GM12878 (cell line): ENCODE measurements at regions not wholly inside any gene's neighbourhood (a gene's known extent, or its start where the extent isn't known, plus 50 kb on each side); places are given as distances from the start of the nearest gene placed in this dataset.

Experiments used
- ATAC-seq: fragments of 200-7000 bp; cut with Tn5 transposase; 3 replicates; pipeline ENCODE4 v1.9.1; 2020; ENCODE audit warnings: mild to moderate bottlenecking, moderate library complexity
- BruUV-seq: library from RNA; stranded (reverse); fragments of 400-500 nt; replicated peaks from 2 replicates; lab custom pipeline; 2021; lab: Mats Ljungman, UMichigan
- CTCF ChIA-PET: fragments of 300-600 bp; sonication (Branson Sonifier 250); formaldehyde crosslinking; extraction: SDS; loops from one replicate; lab custom pipeline; 2021; ENCODE audit warnings: inconsistent platforms; lab: Yijun Ruan, JAX
- POLR2A ChIA-PET: fragments of 350-600 bp; formaldehyde crosslinking; extraction: SDS; loops from one replicate; lab custom pipeline; 2021; ENCODE audit warnings: inconsistent platforms; lab: Charles Lee
- RAD21 ChIA-PET: fragments of 300-600 bp; sonication (Branson Sonifier 250); formaldehyde crosslinking; loops from one replicate; lab custom pipeline; 2023; ENCODE audit warnings: antibody characterized with exemption; ENCODE audit not compliant: unreplicated experiment; lab: Charles Lee
- SMC1A ChIA-PET: fragments of 300-600 bp; sonication (Branson Sonifier 250); formaldehyde crosslinking; loops from one replicate; lab custom pipeline; 2023; ENCODE audit not compliant: unreplicated experiment, uncharacterized antibody; lab: Charles Lee
- DNase-seq: peaks from one replicate; pipeline ENCODE4 v3.0.0-alpha.2; 2011; ENCODE audit warnings: low read depth, low spot score
- FAIRE-seq: peaks from 3 replicates; lab custom pipeline; 2011; peaks lifted over from hg19 to GRCh38; lab: Jason Lieb, UNC
- H2AFZ ChIP-seq: 2 replicates; pipeline ENCODE4 v1.6.0; 2011; ENCODE audit warnings: low read depth, low read length, control low read depth; ENCODE audit not compliant: control insufficient read depth
- H3K27ac ChIP-seq: 2 replicates; pipeline ENCODE4 v1.5.1; 2011; ENCODE audit warnings: control low read depth; ENCODE audit not compliant: control insufficient read depth, insufficient read depth
- H3K27me3 ChIP-seq, 2 experiments: replicated peaks in 1 of 2; 2 replicates each; pipeline versions ENCODE4 v1.6.0 to v1.6.1; 2011; ENCODE audit warnings: low read length in 1 of 2; ENCODE audit not compliant: control insufficient read depth in 2 of 2, insufficient read depth in 2 of 2
- H3K36me3 ChIP-seq, 2 experiments: 2 replicates each; pipeline ENCODE4 v1.5.1; 2011; ENCODE audit warnings: low read length in 1 of 2; ENCODE audit not compliant: control insufficient read depth in 2 of 2, insufficient read depth in 2 of 2
- H3K4me1 ChIP-seq: 2 replicates; pipeline ENCODE4 v1.6.1; 2011; ENCODE audit warnings: mild to moderate bottlenecking, low read length, moderate library complexity, mixed read lengths; ENCODE audit not compliant: control insufficient read depth, insufficient read depth
- H3K4me2 ChIP-seq: 2 replicates; pipeline ENCODE4 v1.6.0; 2011; ENCODE audit warnings: control low read depth; ENCODE audit not compliant: control insufficient read depth, insufficient read depth
- H3K4me3 ChIP-seq: fragments of 200-600 bp; sonication (generic); 2 replicates; pipeline ENCODE4 v1.5.1; 2016
- H3K79me2 ChIP-seq: 2 replicates; pipeline ENCODE4 v1.6.0; 2011; ENCODE audit warnings: low read length; ENCODE audit not compliant: control insufficient read depth, insufficient read depth
- H3K9ac ChIP-seq: 2 replicates; pipeline ENCODE4 v1.8.0; 2011; ENCODE audit warnings: low read length, control low read depth, mixed read lengths; ENCODE audit not compliant: control insufficient read depth, insufficient read depth
- H3K9me3 ChIP-seq: replicated peaks from 3 replicates; pipeline ENCODE4 v1.5.1; 2011; ENCODE audit warnings: mild to moderate bottlenecking, low read length; ENCODE audit not compliant: control insufficient read depth, insufficient read depth
- H4K20me1 ChIP-seq: 2 replicates; pipeline ENCODE4 v1.6.0; 2011; ENCODE audit not compliant: control insufficient read depth, insufficient read depth
- BCLAF1 ChIP-seq: fragments of 450-650 bp; IDR thresholded peaks from 2 replicates; pipeline ENCODE4 v1.6.1; 2017; ENCODE audit warnings: antibody characterized with exemption, mild to moderate bottlenecking, moderate library complexity
- CBFB ChIP-seq: IDR thresholded peaks from 2 replicates; pipeline ENCODE4 v1.6.1; 2016; ENCODE audit warnings: antibody characterized with exemption, low read depth
- CREM ChIP-seq: IDR thresholded peaks from 2 replicates; pipeline ENCODE4 v1.6.1; 2014; ENCODE audit warnings: antibody characterized with exemption, low read depth
- FOS ChIP-seq: IDR thresholded peaks from 3 replicates; pipeline ENCODE4 v1.6.1; 2011; ENCODE audit warnings: borderline replicate concordance; ENCODE audit not compliant: insufficient read length; ENCODE audit errors: extremely low read depth
- NFYA ChIP-seq: IDR thresholded peaks from 2 replicates; pipeline ENCODE4 v1.6.1; 2011; ENCODE audit warnings: low read depth, mild to moderate bottlenecking, low read length, improper control_type of control experiment, borderline replicate concordance
- NR2C2 ChIP-seq: IDR thresholded peaks from 2 replicates; pipeline ENCODE4 v1.6.1; 2011; ENCODE audit warnings: borderline replicate concordance, low read depth; ENCODE audit not compliant: control insufficient read depth, insufficient read length
- PKNOX1 ChIP-seq: fragments of 450-650 bp; IDR thresholded peaks from 2 replicates; pipeline ENCODE4 v1.6.1; 2016; ENCODE audit warnings: mild to moderate bottlenecking
- RBBP5 ChIP-seq: fragments of 200-600 bp; sonication (generic); conservative IDR thresholded peaks from 2 replicates; pipeline ENCODE4 v1.6.1; 2016
- TCF7 ChIP-seq: IDR thresholded peaks from 2 replicates; pipeline ENCODE4 v1.6.1; 2014; ENCODE audit warnings: antibody characterized with exemption, borderline replicate concordance
- in situ Hi-C: fragments of 300-500 bp; cut with MboI; formaldehyde crosslinking; loops from 9 replicates; pipeline ENCODE4 v1.14.3; 2018; ENCODE audit warnings: mixed read lengths
- intact Hi-C: fragments of 100-400 bp; cut with micrococcal nuclease; formaldehyde crosslinking; loops from one replicate; pipeline ENCODE4 v1.14.2; 2022; ENCODE audit not compliant: unreplicated experiment
- TF ChIP-seq, protein P1 (sequence below): IDR thresholded peaks from 2 replicates; pipeline ENCODE4 v1.6.1; 2011; ENCODE audit warnings: borderline replicate concordance, low read depth, mild to moderate bottlenecking, moderate library complexity, mixed read lengths, low read length; ENCODE audit not compliant: insufficient read depth; ENCODE audit errors: extremely low read length
- TF ChIP-seq, protein P2 (sequence below): fragments of 450-650 bp; IDR thresholded peaks from 2 replicates; pipeline ENCODE4 v1.6.1; 2016; ENCODE audit warnings: mild to moderate bottlenecking, moderate library complexity, borderline replicate concordance

DNA sequence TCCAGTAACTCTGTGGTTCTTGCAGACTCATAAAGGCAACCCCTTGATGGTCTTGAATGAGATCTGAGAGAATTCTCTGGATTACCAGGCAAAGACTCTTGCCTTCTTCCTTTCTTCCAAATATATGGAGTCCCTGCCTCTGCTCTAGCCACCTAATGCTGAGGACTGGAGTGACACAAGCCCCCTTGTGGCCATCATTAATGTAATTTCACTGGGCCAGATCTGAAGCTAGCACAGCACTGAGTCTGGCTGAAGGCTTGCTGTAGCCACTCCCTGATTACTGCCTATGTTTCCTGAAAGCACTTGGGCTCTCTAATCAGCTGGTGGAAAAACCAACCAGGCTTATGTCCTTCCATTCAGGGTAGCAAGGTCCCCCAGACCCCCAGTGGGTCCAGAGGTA lies 559.3 kb upstream of the IRAK1BP1 start:
- Histone ChIP-seq H4K20me1 (no peaks in the 10 kb centered on the region), H3K27ac (no peak overlapping the region), H3K36me3 (no peaks in the 10 kb centered on the region), H3K9ac (no peak overlapping the region), H3K4me3 (no peak overlapping the region), H2AFZ (no peak overlapping the region), H3K9me3 (no peaks in the 10 kb centered on the region), H3K27me3 (no peaks in the 10 kb centered on the region), H3K4me2 (no peak overlapping the region), H3K79me2 (no peaks in the 10 kb centered on the region), H3K4me1 (no peaks in the 10 kb centered on the region)
- no TSS peak for BruUV-seq
- TF ChIP-seq NFYA, result no peak
- TF ChIP-seq PKNOX1, result no peak
- TF ChIP-seq, protein P1, sequence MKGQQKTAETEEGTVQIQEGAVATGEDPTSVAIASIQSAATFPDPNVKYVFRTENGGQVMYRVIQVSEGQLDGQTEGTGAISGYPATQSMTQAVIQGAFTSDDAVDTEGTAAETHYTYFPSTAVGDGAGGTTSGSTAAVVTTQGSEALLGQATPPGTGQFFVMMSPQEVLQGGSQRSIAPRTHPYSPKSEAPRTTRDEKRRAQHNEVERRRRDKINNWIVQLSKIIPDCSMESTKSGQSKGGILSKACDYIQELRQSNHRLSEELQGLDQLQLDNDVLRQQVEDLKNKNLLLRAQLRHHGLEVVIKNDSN, result no peak
- no peak for TF ChIP-seq NR2C2
- TF ChIP-seq BCLAF1, result no peak
- no peak for TF ChIP-seq FOS
- TF ChIP-seq CREM, result no peak
- TF ChIP-seq, protein P2, sequence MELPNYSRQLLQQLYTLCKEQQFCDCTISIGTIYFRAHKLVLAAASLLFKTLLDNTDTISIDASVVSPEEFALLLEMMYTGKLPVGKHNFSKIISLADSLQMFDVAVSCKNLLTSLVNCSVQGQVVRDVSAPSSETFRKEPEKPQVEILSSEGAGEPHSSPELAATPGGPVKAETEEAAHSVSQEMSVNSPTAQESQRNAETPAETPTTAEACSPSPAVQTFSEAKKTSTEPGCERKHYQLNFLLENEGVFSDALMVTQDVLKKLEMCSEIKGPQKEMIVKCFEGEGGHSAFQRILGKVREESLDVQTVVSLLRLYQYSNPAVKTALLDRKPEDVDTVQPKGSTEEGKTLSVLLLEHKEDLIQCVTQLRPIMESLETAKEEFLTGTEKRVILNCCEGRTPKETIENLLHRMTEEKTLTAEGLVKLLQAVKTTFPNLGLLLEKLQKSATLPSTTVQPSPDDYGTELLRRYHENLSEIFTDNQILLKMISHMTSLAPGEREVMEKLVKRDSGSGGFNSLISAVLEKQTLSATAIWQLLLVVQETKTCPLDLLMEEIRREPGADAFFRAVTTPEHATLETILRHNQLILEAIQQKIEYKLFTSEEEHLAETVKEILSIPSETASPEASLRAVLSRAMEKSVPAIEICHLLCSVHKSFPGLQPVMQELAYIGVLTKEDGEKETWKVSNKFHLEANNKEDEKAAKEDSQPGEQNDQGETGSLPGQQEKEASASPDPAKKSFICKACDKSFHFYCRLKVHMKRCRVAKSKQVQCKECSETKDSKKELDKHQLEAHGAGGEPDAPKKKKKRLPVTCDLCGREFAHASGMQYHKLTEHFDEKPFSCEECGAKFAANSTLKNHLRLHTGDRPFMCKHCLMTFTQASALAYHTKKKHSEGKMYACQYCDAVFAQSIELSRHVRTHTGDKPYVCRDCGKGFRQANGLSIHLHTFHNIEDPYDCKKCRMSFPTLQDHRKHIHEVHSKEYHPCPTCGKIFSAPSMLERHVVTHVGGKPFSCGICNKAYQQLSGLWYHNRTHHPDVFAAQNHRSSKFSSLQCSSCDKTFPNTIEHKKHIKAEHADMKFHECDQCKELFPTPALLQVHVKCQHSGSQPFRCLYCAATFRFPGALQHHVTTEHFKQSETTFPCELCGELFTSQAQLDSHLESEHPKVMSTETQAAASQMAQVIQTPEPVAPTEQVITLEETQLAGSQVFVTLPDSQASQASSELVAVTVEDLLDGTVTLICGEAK, result no peak
- TF ChIP-seq CBFB, result no peak
- no peak for TF ChIP-seq TCF7
- no peak for TF ChIP-seq RBBP5
- in situ Hi-C loops (no loop called here), intact Hi-C loops (no loop called here)
- no peak for DNase-seq
- ChIA-PET RAD21 (no interaction called here), SMC1A (no interaction called here), POLR2A (no interaction called here), CTCF (no interaction called here)
- ATAC-seq, result peak; percentile 45; the same call in 1 of the 3 replicates
- FAIRE-seq, result no peak
